GM18498 (cell line): ENCODE measurements at regions not wholly inside any gene's neighbourhood (a gene's known extent, or its start where the extent isn't known, plus 50 kb on each side); places are given as distances from the start of the nearest gene placed in this dataset.
A peak's percentile ranks its signal among the peaks of the same experiment; 100 is the strongest.
"Not testable (repeated sequence)": the region's sequence is repeated elsewhere in the genome, so short reads cannot be mapped to it uniquely, and the experiment has no call there.

Experiments
- ATAC-seq: cut with Tn5 transposase; IDR thresholded peaks from one replicate; pipeline ENCODE4 v1.9.1; 2021; ENCODE audit warnings: mild to moderate bottlenecking, moderate library complexity; ENCODE audit not compliant: unreplicated experiment

GRCh38 chrX:55981603-55982002, 250.6 kb upstream of the KLF8 start:
- no peak for ATAC-seq

GRCh38 chrX:55996649-55997048, 235.5 kb upstream of the KLF8 start:
- ATAC-seq, result no peak

GRCh38 chrX:56000174-56000573, 232.0 kb upstream of the KLF8 start:
- no peak for ATAC-seq

- no peak for ATAC-seq
Measured at GRCh38 chrX:56000729-56001128, 231.4 kb upstream of the KLF8 start.

- ATAC-seq, result no peak
Measured at GRCh38 chrX:56025872-56026571, 206.1 kb upstream of the KLF8 start.

GRCh38 chrX:56026815-56027214, 205.3 kb upstream of the KLF8 start:
- ATAC-seq, result no peak

- no peak for ATAC-seq
Measured at GRCh38 chrX:56029188-56029587, 203.0 kb upstream of the KLF8 start.

GRCh38 chrX:56029691-56030090, 202.5 kb upstream of the KLF8 start:
- no peak for ATAC-seq

- no peak for ATAC-seq
Measured at GRCh38 chrX:56031409-56031808, 200.7 kb upstream of the KLF8 start.

- no peak for ATAC-seq
Measured at GRCh38 chrX:56033495-56034180, 198.5 kb upstream of the KLF8 start.

- ATAC-seq, result not testable (repeated sequence)
Measured at GRCh38 chrX:56052673-56053330, 179.4 kb upstream of the KLF8 start.

GRCh38 chrX:56057325-56057724, 174.8 kb upstream of the KLF8 start:
- no peak for ATAC-seq

GRCh38 chrX:56066016-56066415, 166.1 kb upstream of the KLF8 start:
- ATAC-seq, result peak; percentile 83

- ATAC-seq, result no peak
Measured at GRCh38 chrX:56068274-56068758, 163.8 kb upstream of the KLF8 start.

- ATAC-seq, result no peak
Measured at GRCh38 chrX:56069299-56069931, 162.7 kb upstream of the KLF8 start.

GRCh38 chrX:56089376-56089775, 142.8 kb upstream of the KLF8 start:
- ATAC-seq, result no peak

GRCh38 chrX:56099271-56099670, 132.9 kb upstream of the KLF8 start:
- ATAC-seq, result no peak

GRCh38 chrX:56107320-56107719, 124.8 kb upstream of the KLF8 start:
- ATAC-seq, result no peak

- ATAC-seq, result no peak
Measured at GRCh38 chrX:56113785-56114436, 118.2 kb upstream of the KLF8 start.

GRCh38 chrX:56114437-56114787, 117.7 kb upstream of the KLF8 start:
- no peak for ATAC-seq

- ATAC-seq, result no peak
Measured at GRCh38 chrX:56120242-56120641, 111.9 kb upstream of the KLF8 start.
